H1 (cell line): ENCODE measurements at regions not wholly inside any gene's neighbourhood (a gene's known extent, or its start where the extent isn't known, plus 50 kb on each side); places are given as distances from the start of the nearest gene placed in this dataset.
"Not testable (repeated sequence)": the region's sequence is repeated elsewhere in the genome, so short reads cannot be mapped to it uniquely, and the experiment has no call there.

Experiments
- ATF2 ChIP-seq: IDR thresholded peaks from 2 replicates; pipeline ENCODE4 v1.6.1; 2012; ENCODE audit warnings: low read length, inconsistent platforms
- ATF3 ChIP-seq: IDR thresholded peaks from 2 replicates; pipeline ENCODE4 v1.6.1; 2011; ENCODE audit warnings: low read depth, mild to moderate bottlenecking, low read length; ENCODE audit not compliant: insufficient read depth
- CBX5 ChIP-seq: fragments of 300-800, 300-1000 bp; sonication (generic); IDR thresholded peaks from 2 replicates; pipeline ENCODE4 v1.7.1; 2016; ENCODE audit warnings: antibody characterized with exemption, low read length, low read depth
- CBX8 ChIP-seq: fragments of 300-800, 300-1000 bp; sonication (generic); IDR thresholded peaks from 2 replicates; pipeline ENCODE4 v1.7.1; 2016; ENCODE audit warnings: low read depth, low read length, borderline replicate concordance
- CTCF ChIP-seq, 3 experiments: IDR thresholded peaks; 1 replicate in 2 of 3; 2 replicates in 1 of 3; pipeline versions ENCODE4 v1.5.1 to v1.6.1; 2011; ENCODE audit warnings: low read length in 3 of 3, mild to moderate bottlenecking in 3 of 3, inconsistent platforms in 2 of 3, low read depth in 1 of 3, moderate library complexity in 1 of 3; ENCODE audit not compliant: insufficient read depth in 1 of 3; ENCODE audit errors: control extremely low read depth in 1 of 3
- EZH2 ChIP-seq: fragments of 200-600 bp; sonication (generic); IDR thresholded peaks from 2 replicates; pipeline ENCODE4 v1.7.1; 2012; ENCODE audit warnings: low read depth, mild to moderate bottlenecking, moderate library complexity, low read length, inconsistent platforms; ENCODE audit not compliant: severe bottlenecking
- HDAC6 ChIP-seq: IDR thresholded peaks from one replicate; pipeline ENCODE4 v1.7.1; 2012; ENCODE audit warnings: low read depth, mild to moderate bottlenecking, inconsistent platforms, low read length, moderate library complexity
- MAX ChIP-seq: IDR thresholded peaks from 2 replicates; pipeline ENCODE4 v1.6.1; 2012; ENCODE audit warnings: inconsistent platforms
- NANOG ChIP-seq: IDR thresholded peaks from 2 replicates; pipeline ENCODE4 v1.6.1; 2011; ENCODE audit warnings: low read length, low read depth, mild to moderate bottlenecking, inconsistent platforms; ENCODE audit not compliant: insufficient read depth, poor library complexity, severe bottlenecking
- POLR2A ChIP-seq, 2 experiments: IDR thresholded peaks; 1 replicate in 1 of 2; 2 replicates in 1 of 2; pipeline ENCODE4 v1.6.1; 2011; ENCODE audit warnings: low read depth in 2 of 2, low read length in 2 of 2, mild to moderate bottlenecking in 2 of 2; ENCODE audit errors: control extremely low read depth in 1 of 2
- POLR2AphosphoS5 ChIP-seq: IDR thresholded peaks from 2 replicates; pipeline ENCODE4 v1.6.1; 2011; ENCODE audit warnings: low read depth, low read length
- RFX5 ChIP-seq: IDR thresholded peaks from 2 replicates; pipeline ENCODE4 v1.6.1; 2011; ENCODE audit warnings: low read depth, low read length, improper control_type of control experiment, borderline replicate concordance
- ZNF274 ChIP-seq: IDR thresholded peaks from 2 replicates; pipeline ENCODE4 v1.7.0; 2012; ENCODE audit warnings: low read length, borderline replicate concordance; ENCODE audit errors: extremely low read depth

- not testable (repeated sequence) for TF ChIP-seq ZNF274; RFX5; POLR2A (IDR thresholded peaks at IDR 0.05; ENCODE audit: control extremely low read depth in 1 of 2, low read depth in 2 of 2, low read length in 2 of 2); POLR2AphosphoS5; CTCF (IDR thresholded peaks at IDR 0.05; ENCODE audit: control extremely low read depth in 1 of 3, insufficient read depth in 1 of 3, low read depth in 1 of 3, low read length in 3 of 3); ATF3; MAX; NANOG; CBX5; HDAC6; EZH2; ATF2; CBX8
These were observed 74.3 kb upstream of the NBPF12 start for GRCh38 chr1:146863799-146864319.
